NAMALWA (cell line): ENCODE measurements at regions not wholly inside any gene's neighbourhood (a gene's known extent, or its start where the extent isn't known, plus 50 kb on each side); places are given as distances from the start of the nearest gene placed in this dataset.

Experiments
- DNase-seq: peaks from one replicate; pipeline ENCODE4 v3.0.0-alpha.2; 2015; ENCODE audit warnings: low spot score

- no peak for DNase-seq
Observed at GRCh38 chr2:196534495-196534894, 105.0 kb upstream of the CCDC150 start.

GRCh38 chr2:196535061-196535460, 104.5 kb upstream of the CCDC150 start:
- no peak for DNase-seq

- peak; percentile 7 for DNase-seq
Observed at GRCh38 chr2:196535742-196536141, 103.8 kb upstream of the CCDC150 start.

- DNase-seq: no peak
Observed at GRCh38 chr2:196537311-196537710, 102.2 kb upstream of the CCDC150 start.

- DNase-seq: no peak
Observed at GRCh38 chr2:196538189-196538588, 101.3 kb upstream of the CCDC150 start.

GRCh38 chr2:196538646-196539045, 100.9 kb upstream of the CCDC150 start:
- no peak for DNase-seq

- no peak for DNase-seq
Observed at GRCh38 chr2:196544906-196545433, 94.5 kb upstream of the CCDC150 start.

- DNase-seq: no peak
Observed at GRCh38 chr2:196546151-196546919, 93.2 kb upstream of the CCDC150 start.

GRCh38 chr2:196549052-196549451, 90.5 kb upstream of the CCDC150 start:
- DNase-seq: no peak

GRCh38 chr2:196551014-196551413, 88.5 kb upstream of the CCDC150 start:
- no peak for DNase-seq

GRCh38 chr2:196555161-196555560, 84.4 kb upstream of the CCDC150 start:
- DNase-seq: no peak

- no peak for DNase-seq
Observed at GRCh38 chr2:196555726-196556125, 83.8 kb upstream of the CCDC150 start.

GRCh38 chr2:196558497-196558896, 81.0 kb upstream of the CCDC150 start:
- no peak for DNase-seq

GRCh38 chr2:196563876-196564275, 75.6 kb upstream of the CCDC150 start:
- DNase-seq: no peak

GRCh38 chr2:196565106-196565765, 74.3 kb upstream of the CCDC150 start:
- DNase-seq: no peak

- no peak for DNase-seq
Observed at GRCh38 chr2:196565982-196566381, 73.5 kb upstream of the CCDC150 start.

GRCh38 chr2:196566961-196567666, 72.4 kb upstream of the CCDC150 start:
- peak; percentile 6 for DNase-seq

- no peak for DNase-seq
Observed at GRCh38 chr2:196568506-196568905, 71.0 kb upstream of the CCDC150 start.

GRCh38 chr2:196584903-196585302, 54.6 kb upstream of the CCDC150 start:
- DNase-seq: no peak

GRCh38 chr2:196586511-196586991, 53.0 kb upstream of the CCDC150 start:
- no peak for DNase-seq

- no peak for DNase-seq
Observed at GRCh38 chr2:196587056-196587455, 52.5 kb upstream of the CCDC150 start.

GRCh38 chr2:196587739-196588138, 51.8 kb upstream of the CCDC150 start:
- DNase-seq: no peak

- DNase-seq: no peak
Observed at GRCh38 chr2:196589419-196589818, 50.1 kb upstream of the CCDC150 start.
